Psoas muscle (tissue), 7 donors: ENCODE measurements at regions not wholly inside any gene's neighbourhood (a gene's known extent, or its start where the extent isn't known, plus 50 kb on each side); places are given as distances from the start of the nearest gene placed in this dataset.

Source experiments
- ATAC-seq, 4 donors: fragments of 200-7000 bp; cut with Tn5 transposase; one replicate each; pipeline ENCODE4 v1.9.1; 2020; ENCODE audit warnings: moderate library complexity in 3 of 4, mild to moderate bottlenecking in 2 of 4
- DNase-seq, 2 donors: peaks; one replicate each; pipeline ENCODE4 v3.0.0-alpha.2; 2020
- H3K27ac ChIP-seq: fragments of 200-600 bp; one replicate; pipeline ENCODE4 v1.8.0; 2022
- H3K27me3 ChIP-seq, 3 donors: fragments of 200-600 bp in 1 of 3; one replicate each; pipeline versions ENCODE4 v1.6.1 to v1.8.0; 2013 to 2022; ENCODE audit warnings: low read length in 2 of 3, mild to moderate bottlenecking in 2 of 3, moderate library complexity in 1 of 3; ENCODE audit not compliant: insufficient read depth in 3 of 3
- H3K36me3 ChIP-seq, 2 donors: fragments of 200-600 bp in 1 of 2; one replicate each; pipeline versions ENCODE4 v1.6.1 to v1.8.0; 2013 to 2022; ENCODE audit warnings: low read depth in 1 of 2, mild to moderate bottlenecking in 1 of 2, moderate library complexity in 1 of 2; ENCODE audit not compliant: insufficient read depth in 1 of 2
- H3K4me1 ChIP-seq: fragments of 200-600 bp; one replicate; pipeline ENCODE4 v1.8.0; 2022
- H3K4me3 ChIP-seq: fragments of 200-600 bp; one replicate; pipeline ENCODE4 v1.8.0; 2022; ENCODE audit warnings: mild to moderate bottlenecking
- H3K9me3 ChIP-seq: fragments of 200-600 bp; one replicate; pipeline ENCODE4 v1.8.0; 2022
- CTCF ChIP-seq: fragments of 200-600 bp; IDR thresholded peaks from one replicate; pipeline ENCODE4 v1.8.0; 2022; ENCODE audit warnings: antibody characterized with exemption
- WGBS, 3 donors: extraction: QIAGEN DNeasy Blood & Tissue Kit; methylation state at CpG; one replicate each; pipeline versions ENCODE4 v1.1.6 to v1.1.7; 2013; 5-methylcytosine and 5-hydroxymethylcytosine counted together
- intact Hi-C, 2 donors: fragments of 100-400 bp; cut with DNase I; formaldehyde crosslinking; loops; one replicate each; pipeline versions ENCODE4 v1.11.0 to v1.14.2; 2022
- donor health status: healthy with polysubstance abuse.
- donor health status: DM: no; HTN: no; CAD: no; lungs with moderate emphysema.
- donor health status: Bipolar disorder and iron deficiency.
- donor health status: healthy.
- donor health status: DM: yes; HTN: yes; CAD: no.
- donor health status: DM: no; HTN: no; CAD: no.
- donor health status: DM: yes; HTN: yes; CAD: no.

- intact Hi-C loops = no loop called here
- Histone ChIP-seq H3K4me3 (no peak overlapping the region), H3K9me3 (no peaks in the 10 kb centered on the region), H3K27ac (no peak overlapping the region), H3K36me3 (no peaks in the 10 kb centered on the region), H3K4me1 (no peaks in the 10 kb centered on the region), H3K27me3 (no peaks in the 10 kb centered on the region)
- 83 to 88% (median 84%) methylated on average over 1 of the region's 1 CpG for WGBS, 3 donors
- DNase-seq (no peak), ATAC-seq (no peak)
- no peak for TF ChIP-seq CTCF
These were observed 226.4 kb upstream of the DSEL start for GRCh38 chr18:67742954-67743353.

- ATAC-seq = no peak
- H3K36me3 ChIP-seq = no peaks in the 10 kb centered on the region
- H3K4me1 ChIP-seq = no peaks in the 10 kb centered on the region
- 81 to 94% (median 90%) methylated on average over 7 of the region's 7 CpGs for WGBS, 3 donors
- intact Hi-C loops = no loop called here
- DNase-seq = no peak
- no peak for TF ChIP-seq CTCF
- no peaks in the 10 kb centered on the region for H3K9me3 ChIP-seq
- no peak overlapping the region for H3K27ac ChIP-seq
- H3K4me3 ChIP-seq = no peak overlapping the region
- no peaks in the 10 kb centered on the region for H3K27me3 ChIP-seq
These were observed 226.0 kb upstream of the DSEL start for GRCh38 chr18:67742525-67742924.

GRCh38 chr18:67735506-67735905 is 219.0 kb upstream of the DSEL start:
- Histone ChIP-seq H3K4me3 (no peak overlapping the region), H3K27ac (no peak overlapping the region), H3K9me3 (no peaks in the 10 kb centered on the region), H3K36me3 (no peaks in the 10 kb centered on the region), H3K4me1 (no peaks in the 10 kb centered on the region), H3K27me3 (no peaks in the 10 kb centered on the region)
- intact Hi-C loops = no loop called here
- WGBS, 3 donors = 61 to 67% (median 65%) methylated on average over 6 of the region's 6 CpGs
- no peak for ATAC-seq
- DNase-seq = no peak
- TF ChIP-seq CTCF = no peak

GRCh38 chr18:67733088-67733487 is 216.6 kb upstream of the DSEL start:
- no peaks in the 10 kb centered on the region for H3K4me1 ChIP-seq
- intact Hi-C loops = no loop called here
- WGBS, 3 donors = 54 to 77% (median 70%) methylated on average over 1 of the region's 1 CpG
- H3K9me3 ChIP-seq = no peaks in the 10 kb centered on the region
- no peaks in the 10 kb centered on the region for H3K27me3 ChIP-seq
- DNase-seq (no peak), ATAC-seq (no peak)
- no peak for TF ChIP-seq CTCF
- H3K4me3 ChIP-seq = no peak overlapping the region
- no peaks in the 10 kb centered on the region for H3K36me3 ChIP-seq
- H3K27ac ChIP-seq = no peak overlapping the region

GRCh38 chr18:67731851-67732250 is 215.3 kb upstream of the DSEL start:
- no peak for TF ChIP-seq CTCF
- Histone ChIP-seq H3K9me3 (no peaks in the 10 kb centered on the region), H3K27me3 (no peaks in the 10 kb centered on the region), H3K4me1 (no peaks in the 10 kb centered on the region), H3K27ac (no peak overlapping the region), H3K36me3 (no peaks in the 10 kb centered on the region), H3K4me3 (no peak overlapping the region)
- intact Hi-C loops = no loop called here
- DNase-seq (no peak), ATAC-seq (no peak)
- 38 to 47% (median 41%) methylated on average over 1 of the region's 1 CpG for WGBS, 3 donors
